Transverse colon (tissue), 4 donors: ENCODE measurements at regions not wholly inside any gene's neighbourhood (a gene's known extent, or its start where the extent isn't known, plus 50 kb on each side); places are given as distances from the start of the nearest gene placed in this dataset.

Source experiments
- DNase-seq: peaks from one replicate; pipeline ENCODE4 v3.0.0-alpha.2; 2019
- H3K27ac ChIP-seq, 4 donors: fragments of 200-600 bp; sonication (generic); 2 replicates each; pipeline ENCODE4 v1.5.1; 2016 to 2018; ENCODE audit warnings: inconsistent platforms in 4 of 4
- H3K27me3 ChIP-seq: fragments of 200-600 bp; sonication (generic); 2 replicates; pipeline ENCODE4 v1.5.1; 2017; ENCODE audit warnings: inconsistent platforms
- H3K36me3 ChIP-seq, 4 donors: fragments of 200-600 bp; sonication (generic); 2 replicates each; pipeline ENCODE4 v1.5.1; 2017 to 2019; ENCODE audit warnings: inconsistent platforms in 4 of 4
- H3K4me1 ChIP-seq, 4 donors: fragments of 200-600 bp; sonication (generic); 2 replicates each; pipeline ENCODE4 v1.5.1; 2017 to 2020; ENCODE audit warnings: inconsistent platforms in 4 of 4
- H3K4me3 ChIP-seq, 4 donors: fragments of 200-600 bp; sonication (generic); 1 replicate in 1 of 4; 2 replicates in 3 of 4; pipeline versions ENCODE4 v1.5.1 to v1.6.1; 2017 to 2019; ENCODE audit warnings: inconsistent platforms in 4 of 4
- H3K9me3 ChIP-seq, 2 donors: fragments of 200-600 bp; sonication (generic); 2 replicates each; pipeline ENCODE4 v1.5.1; 2017 to 2019; ENCODE audit warnings: inconsistent platforms in 2 of 2
- CTCF ChIP-seq, 5 experiments: fragments of 200-600 bp in 3 of 5; fragments of 450-650 bp in 2 of 5; sonication (generic) in 3 of 5; IDR thresholded peaks; 1 replicate in 2 of 5; 2 replicates in 3 of 5; pipeline ENCODE4 v1.5.1; 2016 to 2017; ENCODE audit warnings: antibody characterized with exemption in 5 of 5, inconsistent platforms in 3 of 5, mild to moderate bottlenecking in 2 of 5, moderate library complexity in 1 of 5
- EP300 ChIP-seq: sonication (generic); formaldehyde crosslinking; IDR thresholded peaks from one replicate; pipeline ENCODE4 v1.6.1; 2017; ENCODE audit warnings: antibody characterized with exemption, low read depth
- POLR2A ChIP-seq: fragments of 450-650 bp; IDR thresholded peaks from one replicate; pipeline ENCODE4 v1.6.1; 2016; ENCODE audit warnings: antibody characterized with exemption, mild to moderate bottlenecking, moderate library complexity
- POLR2AphosphoS5 ChIP-seq, 3 donors: sonication (generic); formaldehyde crosslinking; IDR thresholded peaks; one replicate each; pipeline ENCODE4 v1.6.1; 2016; ENCODE audit warnings: antibody characterized with exemption in 3 of 3
- WGBS, 2 donors: methylation state at CpG; one replicate each; pipeline ENCODE4 v1.1.5; 2018; ENCODE audit warnings: low coverage in 1 of 2; 5-methylcytosine and 5-hydroxymethylcytosine counted together
- in situ Hi-C, 4 donors: fragments of 200-750 bp; cut with MboI; loops; one replicate each; pipeline versions ENCODE4 v1.15.0 to v1.15.1; 2017; ENCODE audit warnings: low sequenced_read_pairs in 3 of 4, low pct_ligation_motif_present in 1 of 4, low pct_unique_long_range_greater_than_20kb in 1 of 4
- intact Hi-C: fragments of 100-400 bp; cut with DNase I; formaldehyde crosslinking; loops from one replicate; pipeline ENCODE4 v1.15.1; 2023; ENCODE audit warnings: low total_unique reads

- Histone ChIP-seq H3K4me3 (no peak overlapping the region), H3K4me1 (no peaks in the 10 kb centered on the region), H3K27ac (no peak overlapping the region), H3K9me3 (no peaks in the 10 kb centered on the region), H3K36me3 (no peaks in the 10 kb centered on the region), H3K27me3 (no peaks in the 10 kb centered on the region)
- DNase-seq: no peak
- no peak for TF ChIP-seq POLR2A
- TF ChIP-seq POLR2AphosphoS5 (IDR thresholded peaks at IDR 0.05): no peak
- TF ChIP-seq CTCF (IDR thresholded peaks at IDR 0.05): no peak
- TF ChIP-seq EP300: no peak
- intact Hi-C loops (no loop called here), in situ Hi-C loops (no loop called here)
- 93% methylated on average over 26 of the region's 26 CpGs; no CpG with 5 or more reads in 1 of the 2 donors for WGBS, 2 donors
These were observed 116.1 kb downstream of the SPTSSA start for GRCh38 chr14:34345718-34346465.

GRCh38 chr14:34344318-34344717 lies 117.7 kb downstream of the SPTSSA start:
- no peaks in the 10 kb centered on the region for H3K4me1 ChIP-seq
- H3K4me3 ChIP-seq: no peak overlapping the region
- DNase-seq: no peak
- no peaks in the 10 kb centered on the region for H3K27me3 ChIP-seq
- in situ Hi-C loops (no loop called here), intact Hi-C loops (no loop called here)
- WGBS, 2 donors: 83 to 84% methylated on average over 5 of the region's 5 CpGs
- H3K27ac ChIP-seq: no peak overlapping the region
- TF ChIP-seq CTCF (IDR thresholded peaks at IDR 0.05): no peak
- TF ChIP-seq POLR2AphosphoS5 (IDR thresholded peaks at IDR 0.05): no peak
- TF ChIP-seq POLR2A: no peak
- TF ChIP-seq EP300: no peak
- no peaks in the 10 kb centered on the region for H3K36me3 ChIP-seq
- H3K9me3 ChIP-seq: no peaks in the 10 kb centered on the region

GRCh38 chr14:34340025-34340625 lies 121.9 kb downstream of the SPTSSA start:
- Histone ChIP-seq H3K4me1 (no peaks in the 10 kb centered on the region), H3K36me3 (no peaks in the 10 kb centered on the region), H3K27me3 (no peaks in the 10 kb centered on the region), H3K27ac (no peak overlapping the region), H3K9me3 (no peaks in the 10 kb centered on the region), H3K4me3 (no peak overlapping the region)
- DNase-seq: no peak
- WGBS, 2 donors: 81 to 90% methylated on average over 2 to 4 of the region's 4 CpGs
- intact Hi-C loops: no loop called here
- TF ChIP-seq POLR2A (no peak), CTCF (IDR thresholded peaks at IDR 0.05) (no peak), POLR2AphosphoS5 (IDR thresholded peaks at IDR 0.05) (no peak), EP300 (no peak)
- in situ Hi-C loops: no loop called here

GRCh38 chr14:34338056-34338455 lies 124.0 kb downstream of the SPTSSA start:
- Histone ChIP-seq H3K36me3 (no peaks in the 10 kb centered on the region), H3K4me1 (peaks cover 0 to under 1% (median 0%) of the 10 kb centered on the region in 4 donors), H3K9me3 (no peaks in the 10 kb centered on the region), H3K27me3 (no peaks in the 10 kb centered on the region), H3K27ac (no peak overlapping the region), H3K4me3 (no peak overlapping the region)
- in situ Hi-C loops (no loop called here), intact Hi-C loops (no loop called here)
- DNase-seq: no peak
- WGBS, 2 donors: 96% methylated on average over 2 of the region's 2 CpGs; no CpG with 5 or more reads in 1 of the 2 donors
- TF ChIP-seq CTCF (IDR thresholded peaks at IDR 0.05) (no peak), POLR2AphosphoS5 (IDR thresholded peaks at IDR 0.05) (no peak), EP300 (no peak), POLR2A (no peak)
